HepG2 (cell line): ENCODE measurements at regions not wholly inside any gene's neighbourhood (a gene's known extent, or its start where the extent isn't known, plus 50 kb on each side); places are given as distances from the start of the nearest gene placed in this dataset.

Source experiments
- ATAC-seq: fragments of 200-7000 bp; cut with Tn5 transposase; 3 replicates; pipeline ENCODE4 v1.9.1; 2020; ENCODE audit warnings: mild to moderate bottlenecking, moderate library complexity
- BruUV-seq: library from RNA; stranded (reverse); fragments of 400-500 nt; replicated peaks from 2 replicates; lab custom pipeline; 2021; lab: Mats Ljungman, UMichigan
- CTCF ChIA-PET: fragments of 300-600 bp; formaldehyde crosslinking; extraction: SDS; loops from one replicate; lab custom pipeline; 2021; ENCODE audit warnings: low total read pairs, inconsistent platforms, low intra/inter-chr PET ratio; lab: Yijun Ruan, JAX
- POLR2A ChIA-PET: fragments of 350-600 bp; sonication (Branson Sonifier 250); formaldehyde crosslinking; loops from one replicate; lab custom pipeline; 2020; ENCODE audit warnings: antibody characterized with exemption, inconsistent platforms; lab: Yijun Ruan, JAX
- DNase-seq: peaks from one replicate; pipeline ENCODE4 v3.0.0-alpha.2; 2015; ENCODE audit warnings: low spot score
- FAIRE-seq: peaks from 3 replicates; lab custom pipeline; 2011; peaks lifted over from hg19 to GRCh38; lab: Jason Lieb, UNC
- H2AFZ ChIP-seq: one replicate; pipeline ENCODE4 v1.6.1; 2011; ENCODE audit warnings: low read length, inconsistent platforms
- H3K27ac ChIP-seq: fragments of 300-600 bp; 3 replicates; pipeline ENCODE4 v1.8.0; 2011; ENCODE audit warnings: mixed run types, mild to moderate bottlenecking, mixed read lengths, low read length, inconsistent platforms; ENCODE audit not compliant: insufficient read depth; ENCODE audit errors: extremely low read length
- H3K27me3 ChIP-seq, 2 experiments: fragments of 200-600 bp in 1 of 2; 2 replicates in 1 of 2; 3 replicates in 1 of 2; pipeline versions ENCODE4 v1.6.0 to v1.8.0; 2011; ENCODE audit warnings: low read length in 2 of 2, mild to moderate bottlenecking in 2 of 2, moderate library complexity in 2 of 2, inconsistent platforms in 1 of 2; ENCODE audit not compliant: insufficient read depth in 2 of 2, control insufficient read depth in 1 of 2
- H3K36me3 ChIP-seq, 2 experiments: fragments of 200-600 bp in 1 of 2; replicated peaks in 1 of 2; 2 replicates in 1 of 2; 3 replicates in 1 of 2; pipeline versions ENCODE4 v1.5.1 to v1.8.0; 2011; ENCODE audit warnings: low read length in 2 of 2, inconsistent platforms in 1 of 2; ENCODE audit not compliant: insufficient read depth in 2 of 2, control insufficient read depth in 1 of 2
- H3K4me1 ChIP-seq: 2 replicates; pipeline ENCODE4 v1.5.1; 2012; ENCODE audit warnings: low read length, inconsistent platforms; ENCODE audit not compliant: insufficient read depth
- H3K4me2 ChIP-seq: 2 replicates; pipeline ENCODE4 v1.6.0; 2011; ENCODE audit warnings: low read depth, low read length, inconsistent platforms
- H3K4me3 ChIP-seq, 3 experiments: fragments of 200-600 bp in 1 of 3; sonication (generic), shearing (Covaris generic) in 1 of 3; replicated peaks in 1 of 3; 2 replicates each; pipeline ENCODE4 v1.5.1; 2011 to 2016; ENCODE audit warnings: low read length in 3 of 3, inconsistent platforms in 2 of 3, low read depth in 2 of 3, mild to moderate bottlenecking in 2 of 3, control low read depth in 1 of 3, mixed read lengths in 1 of 3; ENCODE audit not compliant: insufficient read depth in 1 of 3
- H3K79me2 ChIP-seq: one replicate; pipeline ENCODE4 v1.6.1; 2011; ENCODE audit warnings: low read length, inconsistent platforms; ENCODE audit not compliant: insufficient read depth
- H3K9ac ChIP-seq: 2 replicates; pipeline ENCODE4 v1.6.0; 2011; ENCODE audit warnings: mild to moderate bottlenecking, low read depth, low read length, inconsistent platforms; ENCODE audit not compliant: insufficient read depth
- H3K9me3 ChIP-seq: 2 replicates; pipeline ENCODE4 v1.5.1; 2012; ENCODE audit warnings: mild to moderate bottlenecking, low read length
- H4K20me1 ChIP-seq: 2 replicates; pipeline ENCODE4 v1.6.0; 2011; ENCODE audit warnings: inconsistent platforms, mild to moderate bottlenecking, low read length, moderate library complexity; ENCODE audit not compliant: insufficient read depth
- ARNTL ChIP-seq: sonication (generic); formaldehyde crosslinking; IDR thresholded peaks from 2 replicates; pipeline ENCODE4 v1.4.0; 2020; ENCODE audit warnings: mild to moderate bottlenecking, missing genetic modification reagents
- BCL6 ChIP-seq: IDR thresholded peaks from 2 replicates; pipeline ENCODE4 v1.6.1; 2016; ENCODE audit warnings: missing genetic modification reagents, missing compliant biosample characterization
- CHCHD3 ChIP-seq: sonication (generic); formaldehyde crosslinking; IDR thresholded peaks from 2 replicates; pipeline ENCODE4 v1.8.0; 2022; ENCODE audit warnings: mild to moderate bottlenecking, missing genetic modification reagents, moderate library complexity
- MEIS2 ChIP-seq: sonication (generic); formaldehyde crosslinking; IDR thresholded peaks from 2 replicates; pipeline ENCODE4 v1.9.0; 2021; ENCODE audit warnings: mild to moderate bottlenecking, missing genetic modification reagents
- MTA3 ChIP-seq: sonication (generic); formaldehyde crosslinking; IDR thresholded peaks from 2 replicates; pipeline ENCODE4 v1.4.0; 2020; ENCODE audit warnings: missing genetic modification reagents
- NFIC ChIP-seq: IDR thresholded peaks from 2 replicates; pipeline ENCODE4 v1.6.1; 2012; ENCODE audit warnings: mild to moderate bottlenecking, low read length, inconsistent platforms
- RBAK ChIP-seq: sonication (generic); formaldehyde crosslinking; IDR thresholded peaks from 2 replicates; pipeline ENCODE4 v1.5.1; 2020; ENCODE audit warnings: mild to moderate bottlenecking, missing genetic modification reagents
- SOX13 ChIP-seq, 3 experiments: fragments of 450-650 bp in 1 of 3; sonication (generic) in 1 of 3; formaldehyde crosslinking in 1 of 3; IDR thresholded peaks in 2 of 3; conservative IDR thresholded peaks in 1 of 3; 2 replicates each; pipeline versions ENCODE4 v1.5.0 to v1.6.1; 2016 to 2020; ENCODE audit warnings: antibody characterized with exemption in 1 of 3, mild to moderate bottlenecking in 1 of 3, missing compliant biosample characterization in 1 of 3, missing genetic modification reagents in 1 of 3, moderate library complexity in 1 of 3
- SOX6 ChIP-seq, 2 experiments: fragments of 450-650 bp in 1 of 2; sonication (generic) in 1 of 2; formaldehyde crosslinking in 1 of 2; IDR thresholded peaks; 2 replicates each; pipeline versions ENCODE4 v1.4.0 to v1.6.1; 2017 to 2020; ENCODE audit warnings: antibody characterized with exemption in 1 of 2, mild to moderate bottlenecking in 1 of 2, missing genetic modification reagents in 1 of 2
- SP140L ChIP-seq: sonication (generic); formaldehyde crosslinking; IDR thresholded peaks from 2 replicates; pipeline ENCODE4 v1.4.0; 2020; ENCODE audit warnings: missing genetic modification reagents, borderline replicate concordance
- ZBED4 ChIP-seq: sonication (generic); formaldehyde crosslinking; IDR thresholded peaks from 2 replicates; pipeline ENCODE4 v1.4.0; 2020; ENCODE audit warnings: missing genetic modification reagents, borderline replicate concordance
- ZBTB26 ChIP-seq: IDR thresholded peaks from 2 replicates; pipeline ENCODE4 v1.6.1; 2016; ENCODE audit warnings: missing compliant biosample characterization, missing genetic modification reagents, borderline replicate concordance
- ZBTB44 ChIP-seq: sonication (generic); formaldehyde crosslinking; IDR thresholded peaks from 2 replicates; pipeline ENCODE4 v1.4.0; 2020; ENCODE audit warnings: missing genetic modification reagents
- ZNF3 ChIP-seq: IDR thresholded peaks from 2 replicates; pipeline ENCODE4 v1.7.0; 2017; ENCODE audit warnings: inconsistent platforms
- ZNF746 ChIP-seq: sonication (generic); formaldehyde crosslinking; IDR thresholded peaks from 2 replicates; pipeline ENCODE4 v1.8.0; 2022; ENCODE audit warnings: mild to moderate bottlenecking, missing genetic modification reagents
- ZSCAN20 ChIP-seq: sonication (generic); formaldehyde crosslinking; IDR thresholded peaks from 2 replicates; pipeline ENCODE4 v1.4.0; 2020; ENCODE audit warnings: missing genetic modification reagents, mild to moderate bottlenecking, borderline replicate concordance
- WGBS: methylation state at CpG from one replicate; pipeline ENCODE4 v1.1.6; 2017; ENCODE audit warnings: low lambda C conversion rate; 5-methylcytosine and 5-hydroxymethylcytosine counted together
- in situ Hi-C: cut with HindIII; loops from 2 replicates; pipeline ENCODE4 v1.10.0; 2017; ENCODE audit warnings: low pct_unique_long_range_greater_than_20kb; ENCODE audit not compliant: extremely low pct_ligation_motif_present
- intact Hi-C: fragments of 100-400 bp; cut with micrococcal nuclease; formaldehyde crosslinking; loops from one replicate; pipeline ENCODE4 v1.10.0; 2022; ENCODE audit not compliant: unreplicated experiment

- TF ChIP-seq SOX13 (IDR thresholded peaks at IDR 0.05) = no peak
- peak in 1 of 2 experiments; percentile 90; a peak in 2 of 4 replicates for TF ChIP-seq SOX13 (CRISPR knock-in tag; conservative IDR thresholded peaks at IDR 0.05 in 1 of 2, IDR thresholded peaks at IDR 0.05 in 1 of 2)
- TF ChIP-seq SOX6 (IDR thresholded peaks at IDR 0.05) = no peak
- peak; percentile 71; the same call in 1 of the 2 replicates for TF ChIP-seq SOX6 (CRISPR knock-in tag; IDR thresholded peaks at IDR 0.05)
- TF ChIP-seq MEIS2 (CRISPR knock-in tag) = no peak
- TF ChIP-seq ZNF3 = peak; percentile 95
- peak; percentile 29; the same call in 1 of the 2 replicates for TF ChIP-seq NFIC
- TF ChIP-seq ZBTB26 (CRISPR knock-in tag) = no peak
- no peak for TF ChIP-seq ZBTB44 (CRISPR knock-in tag)
- no peak for TF ChIP-seq RBAK (CRISPR knock-in tag)
Measured at GRCh38 chr10:52967806-52968795, 195.5 kb upstream of the MBL2 start (continued).

GRCh38 chr10:52966904-52967303 lies 194.3 kb upstream of the MBL2 start:
- H3K27ac ChIP-seq = no peak overlapping the region
- no TSS peak for BruUV-seq
- in situ Hi-C loops = no loop called here
- no peaks in the 10 kb centered on the region for H3K27me3 ChIP-seq
- intact Hi-C loops = no loop called here
- no peaks in the 10 kb centered on the region for H3K79me2 ChIP-seq
- no peak for DNase-seq
- H4K20me1 ChIP-seq = no peaks in the 10 kb centered on the region
- FAIRE-seq = no peak
- WGBS = 76% methylated on average over 1 of the region's 1 CpG
- peaks cover 43% of the 10 kb centered on the region for H3K4me1 ChIP-seq
- H3K4me3 ChIP-seq = no peak overlapping the region
- no peak overlapping the region for H3K9ac ChIP-seq
- H2AFZ ChIP-seq = no peak overlapping the region
- ChIA-PET CTCF (no interaction called here), POLR2A (no interaction called here)
- H3K4me2 ChIP-seq = no peak overlapping the region
- no peaks in the 10 kb centered on the region for H3K36me3 ChIP-seq
- no peaks in the 10 kb centered on the region for H3K9me3 ChIP-seq
- ATAC-seq = no peak
- no peak for TF ChIP-seq CHCHD3
- TF ChIP-seq ZNF746 (CRISPR knock-in tag) = no peak
- TF ChIP-seq ARNTL = no peak
- no peak for TF ChIP-seq ZSCAN20 (CRISPR knock-in tag)
- TF ChIP-seq MTA3 (CRISPR knock-in tag) = no peak
- no peak for TF ChIP-seq BCL6 (CRISPR knock-in tag)
- TF ChIP-seq SP140L = no peak
- TF ChIP-seq ZBED4 (CRISPR knock-in tag) = no peak
